HCEC 1CT (cell line): ENCODE measurements at regions not wholly inside any gene's neighbourhood (a gene's known extent, or its start where the extent isn't known, plus 50 kb on each side); places are given as distances from the start of the nearest gene placed in this dataset.

Source experiments
- DNase-seq: peaks from one replicate; pipeline ENCODE4 v3.0.0-alpha.2; 2017

DNA sequence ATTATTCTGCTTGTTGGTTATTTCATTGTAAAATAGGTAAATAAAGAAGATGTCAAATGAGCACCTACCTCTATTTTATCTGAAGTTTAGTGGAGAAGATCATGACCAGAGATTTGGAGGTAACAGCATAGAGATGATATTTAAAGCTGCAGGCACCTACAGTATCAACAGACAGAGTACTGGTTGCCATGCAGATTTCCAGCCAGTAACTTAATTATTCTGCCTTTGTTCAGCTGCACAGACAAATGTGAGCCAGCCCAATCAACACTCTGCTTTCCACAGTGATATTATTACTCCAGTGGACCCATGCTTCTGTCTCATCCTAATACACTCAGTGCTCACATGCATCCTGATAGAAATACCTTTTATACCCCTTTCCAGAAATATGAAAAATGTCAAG is 348.5 kb upstream of the RGS6 start:
- no peak for DNase-seq

DNA sequence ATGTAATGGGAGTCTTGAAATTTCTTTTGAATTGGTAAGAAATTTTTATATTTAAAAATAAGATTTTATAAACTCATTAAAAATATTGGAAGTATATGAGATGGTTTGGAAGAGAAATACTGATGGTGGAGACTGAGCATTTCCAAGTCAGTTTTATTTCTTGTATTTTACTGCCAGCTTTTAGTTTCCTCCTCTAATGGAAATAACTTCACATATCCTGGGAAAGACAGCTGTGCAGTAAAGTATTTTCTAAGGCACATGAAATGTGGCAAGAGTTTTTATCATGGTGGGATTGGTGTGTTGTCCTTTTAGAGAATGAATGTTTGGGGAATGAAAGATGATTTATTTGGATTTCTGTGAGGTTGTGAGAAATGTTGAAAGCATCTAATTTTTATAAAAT is 346.9 kb upstream of the RGS6 start:
- no peak for DNase-seq

DNA sequence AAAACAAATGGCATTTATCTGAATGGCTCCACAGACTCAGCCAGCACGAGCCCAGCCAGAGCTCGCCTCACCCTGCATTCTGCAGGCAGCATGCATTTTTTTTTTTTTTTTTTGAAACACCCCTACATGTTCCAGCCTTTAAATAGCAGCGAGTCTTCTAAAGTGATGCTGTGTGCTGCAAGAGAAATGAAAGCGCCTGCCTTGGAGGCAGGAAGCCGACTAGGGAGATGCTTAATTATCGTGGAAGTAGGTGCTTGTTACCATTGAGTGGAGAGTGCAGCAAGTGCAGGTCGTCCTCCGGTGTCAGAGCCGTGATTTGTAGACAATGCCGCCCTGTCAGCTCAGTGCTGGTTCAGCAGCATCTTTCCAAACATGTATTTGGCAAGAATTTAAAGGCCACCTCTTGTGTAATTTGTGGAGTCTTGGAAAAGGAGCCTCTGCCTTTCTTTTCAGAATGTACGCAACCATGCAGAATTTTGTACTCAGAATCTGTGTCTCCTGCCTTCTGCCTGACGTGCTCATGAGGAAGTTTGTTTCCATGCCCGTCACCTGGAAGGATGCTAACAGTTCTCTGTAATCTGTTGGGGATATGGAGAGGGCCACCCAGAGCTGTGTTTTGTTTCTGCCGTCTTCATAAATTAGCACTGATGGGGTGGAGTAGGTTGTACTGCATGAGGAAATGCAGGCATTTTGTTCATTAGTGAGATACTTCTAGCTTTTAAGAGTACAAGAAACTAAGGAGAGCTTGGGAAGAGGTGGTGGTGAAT is 345.9 kb upstream of the RGS6 start:
- peak; percentile 29 for DNase-seq

DNA sequence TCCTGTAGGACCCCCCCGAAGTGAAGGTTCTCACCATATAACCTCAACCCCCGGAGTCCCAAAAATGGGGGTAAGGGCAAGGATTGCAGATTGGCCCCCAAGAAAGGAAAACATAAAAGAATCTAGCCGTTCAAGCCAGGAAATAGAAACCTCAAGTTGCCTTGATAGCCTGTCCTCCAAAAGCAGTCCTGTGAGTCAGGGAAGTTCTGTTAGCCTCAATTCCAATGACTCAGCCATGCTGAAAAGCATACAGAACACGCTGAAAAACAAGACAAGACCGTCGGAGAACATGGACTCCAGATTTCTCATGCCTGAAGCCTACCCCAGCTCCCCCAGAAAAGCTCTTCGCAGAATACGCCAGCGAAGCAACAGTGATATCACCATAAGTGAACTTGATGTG is 344.2 kb upstream of the RGS6 start:
- DNase-seq, result peak; percentile 70

DNA sequence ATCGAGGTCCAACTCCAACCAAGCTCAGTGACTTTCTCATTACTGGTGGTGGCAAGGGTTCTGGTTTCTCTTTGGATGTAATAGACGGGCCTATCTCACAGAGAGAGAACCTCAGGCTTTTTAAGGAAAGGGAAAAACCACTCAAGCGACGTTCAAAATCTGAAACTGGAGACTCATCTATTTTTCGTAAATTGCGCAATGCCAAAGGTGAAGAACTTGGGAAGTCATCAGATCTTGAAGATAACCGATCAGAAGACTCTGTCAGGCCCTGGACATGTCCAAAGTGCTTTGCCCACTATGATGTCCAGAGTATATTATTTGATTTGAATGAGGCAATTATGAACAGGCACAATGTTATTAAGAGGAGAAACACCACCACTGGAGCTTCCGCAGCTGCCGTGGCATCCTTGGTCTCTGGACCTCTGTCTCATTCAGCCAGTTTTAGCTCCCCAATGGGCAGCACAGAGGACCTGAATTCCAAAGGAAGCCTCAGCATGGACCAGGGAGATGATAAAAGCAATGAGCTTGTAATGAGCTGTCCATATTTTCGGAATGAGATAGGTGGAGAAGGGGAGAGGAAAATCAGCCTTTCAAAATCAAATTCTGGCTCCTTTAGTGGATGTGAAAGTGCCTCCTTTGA is 343.5 kb upstream of the RGS6 start:
- no peak for DNase-seq

DNA sequence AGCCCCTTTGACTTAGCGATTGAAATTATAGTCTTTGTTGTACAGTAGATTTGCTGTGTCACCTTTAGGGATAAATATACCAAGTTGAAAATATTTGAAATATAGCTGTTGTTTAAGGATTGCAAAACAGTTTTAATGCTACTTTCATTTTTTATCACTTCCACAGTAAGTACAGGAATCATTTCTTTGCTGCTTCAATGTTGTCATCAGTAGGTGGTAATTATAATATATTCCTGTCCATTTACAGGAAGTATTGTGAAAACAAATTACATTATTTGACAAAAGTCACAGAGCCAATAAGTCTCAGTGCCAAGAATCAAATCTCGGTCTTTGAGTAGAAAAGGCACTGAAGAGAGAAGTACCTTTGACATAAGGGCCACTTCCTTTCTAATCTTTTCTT is 342.6 kb upstream of the RGS6 start:
- no peak for DNase-seq

DNA sequence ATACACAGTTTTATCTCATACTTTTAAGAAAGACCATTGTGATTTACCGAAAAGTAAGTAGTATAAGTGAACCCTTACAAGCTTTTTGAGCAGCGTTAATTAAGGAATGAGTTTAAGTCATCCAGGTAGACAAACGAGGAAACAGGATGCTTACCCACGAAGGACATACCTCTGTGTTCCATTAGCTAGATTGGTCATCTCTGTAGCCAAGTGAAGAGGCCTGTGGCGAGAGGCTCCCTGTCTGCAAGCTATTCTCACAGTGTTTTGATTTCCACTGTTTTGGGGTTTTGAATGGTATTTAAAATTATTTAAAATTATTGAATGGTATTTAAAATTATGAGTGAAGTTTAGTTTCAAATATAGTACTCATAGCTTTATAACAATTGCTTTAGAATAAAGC is 342.1 kb upstream of the RGS6 start:
- no peak for DNase-seq

DNA sequence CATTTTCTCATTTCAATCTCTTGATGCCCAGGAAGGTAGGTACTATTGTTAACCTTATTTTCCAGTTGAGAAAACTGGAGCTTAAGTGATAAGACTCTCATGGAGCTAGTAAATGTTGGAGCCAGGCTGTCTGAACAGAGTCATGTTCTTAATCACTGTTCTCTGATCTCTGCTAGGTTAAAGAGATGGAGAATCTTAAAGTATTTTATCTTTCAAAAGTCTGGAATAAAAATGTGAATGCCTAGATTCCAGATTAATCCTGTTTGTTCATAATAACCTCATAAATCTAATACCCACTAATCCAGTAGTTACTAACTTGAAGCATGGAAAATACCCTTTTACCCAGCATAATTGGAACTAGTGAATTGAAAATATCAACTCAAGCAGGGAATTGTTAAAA is 341.0 kb upstream of the RGS6 start:
- no peak for DNase-seq

DNA sequence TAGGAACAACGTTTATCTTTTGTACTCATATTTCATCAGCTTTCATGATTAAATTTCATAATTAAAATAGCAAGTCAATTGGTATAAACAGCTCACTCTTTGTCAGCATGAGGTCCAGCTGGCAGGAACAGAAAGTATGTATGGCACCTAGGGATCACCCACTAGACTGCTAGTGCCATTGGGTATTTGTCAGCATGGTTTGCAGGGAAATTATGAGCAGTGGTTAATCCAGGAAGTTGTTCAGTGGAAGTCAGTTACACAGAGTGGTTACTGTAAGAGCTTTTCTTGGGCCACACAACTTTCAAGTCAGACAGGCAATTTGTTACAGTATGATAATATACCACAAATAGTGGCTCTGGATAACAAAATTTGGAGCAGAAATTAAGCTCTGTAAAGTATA is 340.3 kb upstream of the RGS6 start:
- DNase-seq, result peak; percentile 86

DNA sequence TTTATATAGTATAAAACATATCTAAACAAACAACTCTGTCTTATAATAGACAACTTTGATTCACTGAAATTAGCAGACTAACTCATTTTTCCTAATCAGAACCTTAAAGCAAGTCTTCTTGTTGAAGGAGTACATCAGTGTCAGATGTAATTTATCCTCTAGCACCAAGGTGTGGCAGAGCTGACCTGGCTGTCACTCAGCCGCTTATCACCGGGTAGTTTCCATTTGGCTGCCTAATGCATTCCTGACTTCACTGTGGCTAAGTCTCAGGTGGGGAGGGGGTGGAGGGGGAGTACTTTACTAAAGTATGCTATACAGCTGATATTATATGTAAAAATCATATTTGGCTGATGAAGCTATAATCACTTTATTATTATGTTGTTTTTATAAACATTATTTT is 339.9 kb upstream of the RGS6 start:
- no peak for DNase-seq

DNA sequence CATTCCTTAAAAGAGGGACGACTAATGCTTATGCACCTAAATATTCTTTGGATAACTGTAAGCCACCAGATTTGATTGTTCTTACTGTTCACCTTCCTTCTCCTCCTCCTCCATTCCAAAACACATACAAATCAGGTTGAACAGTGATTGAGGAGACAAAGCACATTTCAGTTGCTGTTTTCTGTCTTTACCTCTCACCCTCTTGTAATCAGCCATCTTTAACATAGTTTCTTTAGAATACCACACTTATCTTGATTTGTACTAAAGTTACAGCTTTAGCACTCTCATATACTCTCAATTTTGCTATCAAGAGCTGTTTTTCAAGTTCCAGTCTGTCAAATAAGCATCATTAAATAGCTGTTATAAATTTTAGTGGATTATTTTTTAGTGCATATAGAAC is 338.3 kb upstream of the RGS6 start:
- DNase-seq, result no peak

DNA sequence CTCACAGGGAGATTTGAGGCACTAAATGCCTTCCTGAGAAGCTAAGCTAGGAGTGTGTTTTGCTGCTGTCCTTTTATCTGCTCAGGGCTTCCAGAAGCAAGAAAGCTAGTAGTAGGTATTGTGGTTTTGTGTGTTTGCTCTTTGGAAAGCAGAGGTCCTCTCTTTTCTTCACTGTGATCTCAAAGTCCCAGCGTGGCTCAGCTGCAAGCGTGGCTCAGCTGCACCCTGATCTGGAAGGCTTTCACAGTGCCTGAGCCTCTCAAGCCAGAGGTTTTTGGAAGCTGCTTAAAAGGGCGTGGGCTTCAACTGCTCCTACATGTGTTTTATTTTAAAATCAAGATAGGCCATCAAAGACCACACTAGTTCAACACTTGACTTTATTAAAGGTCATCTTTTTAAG is 337.4 kb upstream of the RGS6 start:
- DNase-seq, result no peak

DNA sequence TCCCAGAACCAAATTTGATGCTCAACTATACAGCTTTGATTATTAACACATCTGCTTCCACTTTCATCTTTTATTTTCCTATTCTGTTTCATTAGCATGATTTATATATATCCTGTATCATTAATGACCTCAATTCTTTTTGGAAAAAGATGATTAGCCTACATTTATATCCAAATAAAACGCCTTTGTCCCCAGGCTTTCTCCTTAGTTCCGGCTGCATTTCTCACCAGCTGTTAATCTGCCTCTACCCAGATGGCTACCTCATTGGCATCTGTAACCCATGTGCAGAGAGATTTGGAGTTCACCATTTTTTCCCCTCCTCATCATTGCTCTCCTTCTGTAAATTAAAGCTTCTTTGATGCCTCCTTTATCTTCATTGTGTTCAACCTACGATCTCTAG is 336.8 kb upstream of the RGS6 start:
- no peak for DNase-seq

DNA sequence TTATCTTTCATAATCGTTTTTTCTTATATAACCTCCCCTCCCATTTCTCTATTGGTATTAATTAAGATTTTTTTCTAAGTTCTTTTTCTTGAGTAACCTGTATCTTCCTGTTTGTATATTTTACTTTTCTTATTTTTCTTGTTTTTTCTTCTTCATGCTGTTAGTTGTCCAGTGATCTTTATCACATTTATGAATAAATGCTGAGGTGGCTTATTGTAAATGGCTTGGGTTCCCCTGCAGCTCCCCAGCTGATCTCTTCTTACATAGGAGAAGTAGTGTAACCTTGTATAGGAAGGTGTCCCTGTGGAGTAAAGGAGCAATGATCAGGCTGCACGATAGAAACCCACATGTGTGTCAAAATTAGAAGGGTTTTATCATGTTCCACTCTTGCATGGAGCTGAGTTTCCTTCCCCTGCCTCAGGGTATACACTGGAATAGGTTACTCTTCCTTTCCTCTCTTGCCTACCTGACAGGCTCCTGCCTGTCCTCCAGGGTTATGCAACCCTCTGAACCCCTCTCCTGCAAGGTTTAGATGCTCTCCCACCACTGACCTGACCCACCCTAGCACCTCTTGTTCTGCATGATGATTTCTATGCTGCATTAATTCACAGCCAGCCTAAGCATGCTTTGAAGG is 334.8 kb upstream of the RGS6 start:
- no peak for DNase-seq

DNA sequence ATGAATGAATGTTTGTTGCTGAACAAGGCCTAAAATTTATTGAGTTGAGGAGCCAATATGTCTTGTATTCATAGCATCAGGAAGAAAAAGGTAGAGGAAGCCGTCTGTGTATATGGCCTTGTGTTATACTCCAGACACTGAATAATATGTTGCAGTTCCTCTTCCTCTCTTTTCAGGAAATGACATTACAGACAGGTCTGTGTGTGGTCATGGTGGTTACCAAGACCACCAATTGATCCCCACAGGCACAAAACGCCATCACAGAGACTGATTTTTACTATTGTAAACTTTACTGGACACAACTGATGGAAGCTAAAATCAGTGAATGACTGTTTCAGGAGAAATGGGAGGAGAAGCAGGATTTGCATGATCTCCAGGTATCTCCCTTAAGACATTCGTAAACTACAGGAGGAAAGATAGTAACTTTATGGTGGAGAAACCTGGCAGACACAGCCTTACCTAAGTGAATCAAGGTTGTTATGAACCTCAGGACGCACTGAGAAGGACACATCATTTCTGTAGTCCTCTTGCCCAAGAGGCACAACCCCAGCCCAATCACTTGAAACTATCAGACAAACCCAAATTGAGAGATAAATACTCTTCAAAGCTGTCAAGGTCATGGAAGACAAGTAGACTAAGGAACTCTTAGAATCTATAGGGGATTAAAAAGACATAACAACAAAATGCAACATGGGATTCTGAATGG is 334.1 kb upstream of the RGS6 start:
- DNase-seq, result no peak

DNA sequence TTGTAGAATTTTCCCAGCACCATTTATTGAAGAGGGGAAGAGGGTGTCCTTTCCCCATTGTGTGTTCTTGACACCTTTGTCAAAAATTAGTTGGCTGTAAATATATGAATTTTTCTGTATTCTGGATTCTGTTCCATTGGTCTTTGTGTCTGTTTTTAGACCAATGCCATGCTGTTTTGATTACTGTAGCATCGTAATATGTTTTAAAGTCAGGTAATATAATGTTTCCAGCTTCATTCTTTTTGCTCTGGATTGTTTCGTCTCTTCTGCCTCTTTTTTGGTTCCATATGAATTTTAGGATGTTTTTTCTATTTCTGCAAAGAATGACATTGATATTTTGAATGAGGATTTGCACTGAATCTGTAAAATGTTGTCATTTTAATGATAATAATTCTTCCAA is 331.9 kb upstream of the RGS6 start:
- DNase-seq, result no peak

DNA sequence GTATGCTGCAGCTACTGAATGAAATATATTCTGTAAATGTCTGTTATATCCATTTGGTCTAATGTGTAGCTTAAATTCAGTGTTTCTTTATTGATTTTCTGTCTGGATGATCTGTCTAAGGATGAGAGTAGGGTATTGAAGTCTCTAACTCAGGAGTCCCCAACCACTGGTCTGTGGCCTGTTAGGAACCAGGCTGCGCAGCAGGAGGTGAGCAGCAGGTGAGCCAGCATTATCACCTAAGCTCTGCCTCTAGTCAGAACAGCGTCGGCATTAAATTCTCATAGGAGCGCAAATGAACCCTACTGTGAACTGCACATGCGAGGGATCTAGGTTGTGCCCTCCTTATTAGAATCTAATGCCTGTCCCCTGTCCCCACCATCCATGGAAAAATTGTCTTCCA is 329.7 kb upstream of the RGS6 start:
- DNase-seq, result no peak

DNA sequence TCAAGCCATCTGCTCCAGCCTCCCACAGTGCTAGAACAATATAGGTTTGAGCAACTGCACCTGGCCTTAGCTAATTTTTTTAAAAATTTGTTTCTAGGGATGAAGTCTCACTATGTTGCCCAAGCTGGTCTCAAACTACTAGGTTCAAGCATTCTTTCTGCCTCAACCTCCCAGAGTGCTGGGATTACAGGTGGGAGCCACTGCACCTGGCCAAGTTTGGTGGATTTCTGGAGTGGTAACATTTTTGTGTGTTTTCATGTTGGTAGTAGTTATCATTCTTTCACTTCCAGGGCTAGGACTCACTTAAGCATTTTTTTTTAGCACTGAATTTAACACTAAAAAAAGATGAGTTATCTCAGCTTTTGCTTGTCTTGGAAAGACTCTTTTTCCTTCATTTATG is 328.0 kb upstream of the RGS6 start:
- DNase-seq, result no peak

DNA sequence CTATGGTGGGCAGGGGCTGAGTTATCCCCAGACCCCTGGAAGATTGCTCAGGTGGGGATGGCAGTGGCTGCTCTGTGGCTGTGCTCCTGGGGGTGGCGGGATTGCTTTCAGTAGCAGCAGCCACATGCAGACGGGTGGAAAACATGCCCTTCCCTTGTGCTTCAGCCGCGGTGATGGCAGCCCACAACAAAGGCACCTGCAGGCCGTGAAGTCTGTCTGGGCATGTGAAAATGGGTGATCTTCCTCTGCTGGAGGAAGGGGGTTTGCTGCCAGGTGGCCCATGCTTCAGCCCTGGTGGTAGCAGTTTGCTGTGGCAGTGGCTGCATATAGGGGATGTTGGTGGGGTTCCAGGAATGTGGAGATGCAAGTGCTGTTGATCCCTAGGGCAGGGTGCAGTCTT is 326.2 kb upstream of the RGS6 start:
- no peak for DNase-seq

DNA sequence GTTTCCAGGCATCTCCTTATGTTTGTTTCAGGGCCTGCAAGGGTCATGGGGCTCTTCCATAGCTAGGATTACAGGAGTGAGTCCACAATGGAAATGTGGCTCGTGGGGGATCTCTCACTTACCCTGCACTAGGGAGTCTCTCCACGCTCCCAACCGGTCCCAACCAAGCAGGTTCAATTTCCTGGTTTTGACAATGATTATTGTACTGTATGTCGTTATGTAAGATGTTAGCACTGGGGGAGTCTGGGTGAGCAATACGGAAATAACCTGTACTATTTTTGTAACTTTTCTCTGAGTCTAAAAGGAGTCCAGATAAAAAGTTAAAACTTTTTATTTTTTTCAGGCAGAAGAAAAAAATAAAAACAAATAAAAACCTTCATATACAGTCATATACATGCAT is 325.7 kb upstream of the RGS6 start:
- DNase-seq, result no peak

DNA sequence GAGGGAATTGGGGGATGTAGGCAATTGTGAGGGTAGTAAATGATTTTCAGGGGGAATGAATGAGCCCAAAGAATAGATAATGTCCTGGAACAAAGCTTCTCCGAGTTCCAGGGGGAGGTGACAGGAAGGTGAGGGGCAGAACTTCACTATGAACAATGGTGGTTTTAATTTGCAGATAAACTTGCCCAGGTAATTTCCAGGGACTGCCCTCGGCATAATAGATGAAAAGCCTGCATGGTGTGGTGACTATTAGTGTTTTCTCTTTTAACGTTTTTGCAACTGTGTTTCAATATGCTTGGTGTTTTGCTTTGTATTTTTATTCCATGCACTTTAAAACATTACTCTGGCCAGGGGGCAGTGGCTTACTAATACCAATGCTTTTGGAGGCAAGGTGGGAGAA is 325.2 kb upstream of the RGS6 start:
- no peak for DNase-seq

DNA sequence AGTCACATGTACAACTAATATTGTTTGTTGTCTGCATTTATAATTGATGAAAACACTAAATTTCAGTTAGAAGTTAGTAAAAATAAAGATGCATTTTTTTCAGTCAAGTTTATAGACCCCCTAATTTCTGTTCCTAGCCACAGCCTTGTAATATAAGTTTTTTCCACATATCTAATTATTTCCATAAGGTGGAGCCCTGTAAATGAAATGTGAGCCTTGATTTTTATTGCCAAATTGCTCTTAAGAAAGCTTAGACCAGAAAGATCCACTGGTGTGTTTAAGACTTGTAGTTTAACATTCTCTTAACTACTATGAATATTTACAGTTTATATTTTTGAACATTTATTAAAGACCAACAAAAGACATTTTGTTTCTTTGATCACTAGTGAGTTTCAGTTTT is 322.1 kb upstream of the RGS6 start:
- DNase-seq, result peak; percentile 34

DNA sequence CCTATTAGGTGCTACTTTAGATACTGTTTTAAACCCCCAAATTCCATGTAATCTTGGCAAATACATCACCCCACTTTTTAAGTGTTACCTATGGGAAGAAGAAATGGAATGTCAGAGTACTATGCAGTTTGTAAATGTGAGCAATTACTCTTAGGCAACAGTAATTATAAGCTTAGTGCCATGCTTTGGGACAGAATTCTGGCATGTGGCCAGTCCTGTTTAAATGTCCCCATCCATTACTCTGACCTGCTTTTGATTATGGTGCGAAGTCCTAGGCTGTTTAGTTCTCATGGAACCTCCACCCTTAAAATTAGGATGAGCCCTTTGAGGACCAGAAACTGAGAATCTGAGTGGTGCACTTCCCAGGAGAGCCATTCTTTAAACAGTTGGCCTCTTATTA is 321.4 kb upstream of the RGS6 start:
- DNase-seq, result no peak

DNA sequence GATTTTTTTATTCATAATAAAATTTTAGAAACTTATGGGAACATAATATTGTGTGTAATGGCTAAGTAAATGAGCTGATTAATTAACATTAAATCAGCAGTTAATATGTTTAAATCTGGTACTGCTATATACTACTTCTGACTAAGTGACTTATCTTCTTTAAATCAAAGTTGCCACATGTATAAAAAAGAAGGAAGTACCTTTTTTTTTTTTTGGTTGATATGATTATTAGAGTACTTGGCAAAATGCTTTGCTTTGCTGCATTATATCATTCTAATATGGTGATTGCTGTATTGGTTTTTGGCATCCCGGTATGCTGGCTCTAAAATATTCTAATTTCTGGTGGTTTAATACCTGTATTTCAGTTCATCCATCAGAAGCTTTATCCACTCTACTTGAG is 319.1 kb upstream of the RGS6 start:
- no peak for DNase-seq
